ENCODE measurements at regions not wholly inside any gene's neighbourhood (a gene's known extent, or its start where the extent isn't known, plus 50 kb on each side); places are given as distances from the start of the nearest gene placed in this dataset.

GRCh38 chr13:109348519-109349258 lies 437.7 kb downstream of the IRS2 start:
- peaks cover 18 to 25% of the 10 kb centered on the region in 2 donors for H3K27me3 Mint-ChIP-seq
- Histone ChIP-seq H3K9me3 (no peaks in the 10 kb centered on the region), H3K4me3 (ENCODE audit: control insufficient read depth in 1 of 2, extremely low read depth in 1 of 2, low read length in 1 of 2) (no peak overlapping the region)

GRCh38 chr13:109346060-109346459 lies 440.3 kb downstream of the IRS2 start:
- H3K36me3 Mint-ChIP-seq = no peaks in the 10 kb centered on the region
- peaks cover 0 to 6% of the 10 kb centered on the region in 2 experiments for H3K27me3 ChIP-seq (replicated peaks in 1 of 2; ENCODE audit: control insufficient read depth in 2 of 2, extremely low read depth in 1 of 2, insufficient read depth in 2 of 2, low read length in 1 of 2)
- H3K4me1 Mint-ChIP-seq = no peaks in the 10 kb centered on the region
- no peaks in the 10 kb centered on the region for H3K36me3 ChIP-seq (ENCODE audit: control insufficient read depth in 2 of 2, extremely low read depth in 1 of 2, insufficient read depth in 1 of 2, low read length in 1 of 2)
- no peak overlapping the region for H3K27ac Mint-ChIP-seq
- DNase-seq (no peak), ATAC-seq (replicated peaks in 1 of 4) (no peak)
- POLR2A ChIA-PET = no interaction called here
- CTCF ChIA-PET = no interaction called here
- H3K9me3 Mint-ChIP-seq = peaks cover 0 to 6% (median 5%) of the 10 kb centered on the region in 3 donors
- no peaks in the 10 kb centered on the region for H3K9me3 ChIP-seq
- H3K4me3 ChIP-seq (ENCODE audit: control insufficient read depth in 1 of 2, extremely low read depth in 1 of 2, low read length in 1 of 2) = no peak overlapping the region
- 40% methylated on average over 1 of the region's 2 CpGs for WGBS (ENCODE audit: insufficient coverage)
- H3K27ac ChIP-seq (ENCODE audit: low read length) = no peak overlapping the region
- H3K4me1 ChIP-seq (ENCODE audit: control insufficient read depth in 1 of 2, extremely low read depth in 1 of 2, insufficient read depth in 2 of 2, low read length in 2 of 2) = no peaks in the 10 kb centered on the region
- peaks cover 18 to 25% of the 10 kb centered on the region in 2 donors for H3K27me3 Mint-ChIP-seq
- no peak overlapping the region for H3K4me3 Mint-ChIP-seq

More at GRCh38 chr13:109348519-109349258, 437.7 kb downstream of the IRS2 start:
- DNase-seq = no peak
- Mint-ChIP-seq H3K4me1 (no peaks in the 10 kb centered on the region), H3K36me3 (no peaks in the 10 kb centered on the region), H3K27ac (no peak overlapping the region), H3K9me3 (peaks cover 0 to 6% (median 5%) of the 10 kb centered on the region in 3 donors), H3K4me3 (no peak overlapping the region)
- no peak for ATAC-seq (replicated peaks in 1 of 4)
- WGBS (ENCODE audit: insufficient coverage) = no CpG with 5 or more reads among the region's 3 CpGs
- Histone ChIP-seq H3K36me3 (ENCODE audit: control insufficient read depth in 2 of 2, extremely low read depth in 1 of 2, insufficient read depth in 1 of 2, low read length in 1 of 2) (no peaks in the 10 kb centered on the region), H3K4me1 (ENCODE audit: control insufficient read depth in 1 of 2, extremely low read depth in 1 of 2, insufficient read depth in 2 of 2, low read length in 2 of 2) (no peaks in the 10 kb centered on the region), H3K27ac (ENCODE audit: low read length) (no peak overlapping the region), H3K27me3 (replicated peaks in 1 of 2; ENCODE audit: control insufficient read depth in 2 of 2, extremely low read depth in 1 of 2, insufficient read depth in 2 of 2, low read length in 1 of 2) (peaks cover 0 to 4% of the 10 kb centered on the region in 2 experiments)
- ChIA-PET CTCF (no interaction called here), POLR2A (no interaction called here)

- H3K27ac ChIP-seq (ENCODE audit: low read length) = no peak overlapping the region
- Mint-ChIP-seq H3K9me3 (peaks cover 0 to 6% (median 5%) of the 10 kb centered on the region in 3 donors), H3K4me3 (no peak overlapping the region), H3K4me1 (no peaks in the 10 kb centered on the region), H3K27ac (no peak overlapping the region), H3K36me3 (no peaks in the 10 kb centered on the region), H3K27me3 (peaks cover 18 to 20% of the 10 kb centered on the region in 2 donors)
- H3K4me3 ChIP-seq (ENCODE audit: control insufficient read depth in 1 of 2, extremely low read depth in 1 of 2, low read length in 1 of 2) = no peak overlapping the region
- no peak for ATAC-seq (replicated peaks in 1 of 4)
- no peaks in the 10 kb centered on the region for H3K4me1 ChIP-seq (ENCODE audit: control insufficient read depth in 1 of 2, extremely low read depth in 1 of 2, insufficient read depth in 2 of 2, low read length in 2 of 2)
- H3K9me3 ChIP-seq = no peaks in the 10 kb centered on the region
- ChIA-PET CTCF (interaction anchor here in 1 of 2 donors (0.6 kb wide), 1 partner anchor 191 kb away, joined by 3 read pairs; no protein-coding TSS in a partner anchor), POLR2A (no interaction called here)
- WGBS (ENCODE audit: insufficient coverage) = 88% methylated on average over 4 of the region's 5 CpGs
- no peak for DNase-seq
- no peaks in the 10 kb centered on the region for H3K36me3 ChIP-seq (ENCODE audit: control insufficient read depth in 2 of 2, extremely low read depth in 1 of 2, insufficient read depth in 1 of 2, low read length in 1 of 2)
- H3K27me3 ChIP-seq (replicated peaks in 1 of 2; ENCODE audit: control insufficient read depth in 2 of 2, extremely low read depth in 1 of 2, insufficient read depth in 2 of 2, low read length in 1 of 2) = peaks cover 0 to 6% of the 10 kb centered on the region in 2 experiments
These were observed 440.9 kb downstream of the IRS2 start for GRCh38 chr13:109345433-109345941.

GRCh38 chr13:109344552-109345157 lies 441.7 kb downstream of the IRS2 start:
- DNase-seq (no peak), ATAC-seq (replicated peaks in 1 of 4) (no peak)
- ChIA-PET POLR2A (no interaction called here), CTCF (no interaction called here)
- Histone ChIP-seq H3K36me3 (ENCODE audit: control insufficient read depth in 2 of 2, extremely low read depth in 1 of 2, insufficient read depth in 1 of 2, low read length in 1 of 2) (no peaks in the 10 kb centered on the region), H3K27ac (ENCODE audit: low read length) (no peak overlapping the region), H3K9me3 (no peaks in the 10 kb centered on the region), H3K27me3 (replicated peaks in 1 of 2; ENCODE audit: control insufficient read depth in 2 of 2, extremely low read depth in 1 of 2, insufficient read depth in 2 of 2, low read length in 1 of 2) (peaks cover 0 to 6% of the 10 kb centered on the region in 2 experiments), H3K4me1 (ENCODE audit: control insufficient read depth in 1 of 2, extremely low read depth in 1 of 2, insufficient read depth in 2 of 2, low read length in 2 of 2) (no peaks in the 10 kb centered on the region), H3K4me3 (ENCODE audit: control insufficient read depth in 1 of 2, extremely low read depth in 1 of 2, low read length in 1 of 2) (no peak overlapping the region)
- Mint-ChIP-seq H3K27me3 (peaks cover 18 to 19% of the 10 kb centered on the region in 2 donors), H3K4me3 (no peak overlapping the region), H3K4me1 (no peaks in the 10 kb centered on the region), H3K9me3 (peaks cover 0 to 6% (median 5%) of the 10 kb centered on the region in 3 donors), H3K36me3 (no peaks in the 10 kb centered on the region), H3K27ac (no peak overlapping the region)
- WGBS (ENCODE audit: insufficient coverage) = 68% methylated on average over 5 of the region's 9 CpGs

- CTCF ChIA-PET = no interaction called here
These were observed 449.7 kb downstream of the IRS2 start for GRCh38 chr13:109336730-109337129.

GRCh38 chr13:109333893-109334651 lies 452.3 kb downstream of the IRS2 start:
- Mint-ChIP-seq H3K36me3 (no peaks in the 10 kb centered on the region), H3K9me3 (no peaks in the 10 kb centered on the region), H3K27ac (no peak overlapping the region), H3K4me3 (no peak overlapping the region), H3K4me1 (no peaks in the 10 kb centered on the region), H3K27me3 (peaks cover 3% of the 10 kb centered on the region in 2 donors)
- no peak for DNase-seq
- WGBS (ENCODE audit: insufficient coverage) = no CpG with 5 or more reads among the region's 8 CpGs
- ChIA-PET POLR2A (no interaction called here), CTCF (no interaction called here)
- Histone ChIP-seq H3K27ac (ENCODE audit: low read length) (no peak overlapping the region), H3K4me3 (ENCODE audit: control insufficient read depth in 1 of 2, extremely low read depth in 1 of 2, low read length in 1 of 2) (no peak overlapping the region), H3K27me3 (replicated peaks in 1 of 2; ENCODE audit: control insufficient read depth in 2 of 2, extremely low read depth in 1 of 2, insufficient read depth in 2 of 2, low read length in 1 of 2) (peaks cover 0 to 4% of the 10 kb centered on the region in 2 experiments), H3K9me3 (no peaks in the 10 kb centered on the region), H3K4me1 (ENCODE audit: control insufficient read depth in 1 of 2, extremely low read depth in 1 of 2, insufficient read depth in 2 of 2, low read length in 2 of 2) (no peaks in the 10 kb centered on the region), H3K36me3 (ENCODE audit: control insufficient read depth in 2 of 2, extremely low read depth in 1 of 2, insufficient read depth in 1 of 2, low read length in 1 of 2) (no peaks in the 10 kb centered on the region)
- ATAC-seq (replicated peaks in 1 of 4) = no peak

More at GRCh38 chr13:109336730-109337129, 449.7 kb downstream of the IRS2 start:
- no peak overlapping the region for H3K27ac ChIP-seq (ENCODE audit: low read length)
- ATAC-seq (replicated peaks in 1 of 4) (no peak), DNase-seq (no peak)
- POLR2A ChIA-PET = no interaction called here
- Mint-ChIP-seq H3K4me3 (no peak overlapping the region), H3K27ac (no peak overlapping the region), H3K4me1 (no peaks in the 10 kb centered on the region), H3K36me3 (no peaks in the 10 kb centered on the region), H3K9me3 (no peaks in the 10 kb centered on the region), H3K27me3 (peaks cover 3% of the 10 kb centered on the region in 2 donors)
- H3K36me3 ChIP-seq (ENCODE audit: control insufficient read depth in 2 of 2, extremely low read depth in 1 of 2, insufficient read depth in 1 of 2, low read length in 1 of 2) = no peaks in the 10 kb centered on the region
- peaks cover 0 to 6% of the 10 kb centered on the region in 2 experiments for H3K27me3 ChIP-seq (replicated peaks in 1 of 2; ENCODE audit: control insufficient read depth in 2 of 2, extremely low read depth in 1 of 2, insufficient read depth in 2 of 2, low read length in 1 of 2)
- WGBS (ENCODE audit: insufficient coverage) = no CpG with 5 or more reads among the region's 1 CpG
- no peaks in the 10 kb centered on the region for H3K4me1 ChIP-seq (ENCODE audit: control insufficient read depth in 1 of 2, extremely low read depth in 1 of 2, insufficient read depth in 2 of 2, low read length in 2 of 2)
- H3K9me3 ChIP-seq = no peaks in the 10 kb centered on the region
- H3K4me3 ChIP-seq (ENCODE audit: control insufficient read depth in 1 of 2, extremely low read depth in 1 of 2, low read length in 1 of 2) = no peak overlapping the region
